Stimulated activated effector memory CD8-positive, alpha-beta T cell treated with anti-CD3 and anti-CD28 coated beads, Interleukin-12 subunit alpha, Interleukin-12 subunit beta, amount 100 ng/mL, for 72 hours (primary cell): ENCODE measurements at regions not wholly inside any gene's neighbourhood (a gene's known extent, or its start where the extent isn't known, plus 50 kb on each side); places are given as distances from the start of the nearest gene placed in this dataset.

Source experiments
- ATAC-seq: fragments of 150-1000 bp; cut with Tn5 transposase; 2 replicates; pipeline ENCODE4 v1.10.0; 2021
- DNase-seq, 2 donors: peaks; one replicate each; pipeline ENCODE4 v3.0.0; 2021 to 2022; ENCODE audit warnings: low spot score in 2 of 2
- H3K27ac Mint-ChIP-seq: one replicate; pipeline ENCODE4 v1.8.0; 2022; ENCODE audit warnings: mild to moderate bottlenecking, mixed read lengths
- H3K36me3 Mint-ChIP-seq: one replicate; pipeline ENCODE4 v1.8.0; 2022; ENCODE audit warnings: mild to moderate bottlenecking, mixed read lengths
- H3K4me1 Mint-ChIP-seq: one replicate; pipeline ENCODE4 v1.8.0; 2022; ENCODE audit warnings: mixed read lengths
- H3K4me3 Mint-ChIP-seq: one replicate; pipeline ENCODE4 v1.8.0; 2022; ENCODE audit warnings: mild to moderate bottlenecking, mixed read lengths
- H3K9me3 Mint-ChIP-seq: one replicate; pipeline ENCODE4 v1.8.0; 2022; ENCODE audit warnings: mixed read lengths

DNA sequence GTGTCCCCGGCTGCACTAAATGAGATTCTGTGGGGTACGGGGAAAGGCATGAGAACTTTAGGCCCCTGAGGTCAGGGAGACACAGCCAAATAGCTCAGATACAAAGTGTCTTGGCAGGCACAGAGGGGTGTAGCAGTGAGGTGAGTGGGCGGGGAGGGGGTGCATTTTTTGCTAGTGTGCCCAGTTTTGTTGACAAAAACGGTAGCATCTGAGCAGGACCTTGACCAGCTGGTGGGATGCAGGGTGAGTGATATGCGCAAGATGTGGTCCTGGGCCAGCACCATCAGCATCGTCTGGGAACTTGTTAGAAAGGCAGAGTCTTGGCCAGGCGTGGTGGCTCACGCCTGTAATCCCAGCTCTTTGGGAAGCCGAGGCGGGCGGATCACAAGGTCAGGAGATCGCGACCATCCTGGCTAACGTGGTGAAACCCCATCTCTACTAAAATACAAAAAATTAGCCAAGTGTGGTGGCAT, 127.3 kb upstream of the LGALSL start:
- ATAC-seq: no peak
- H3K9me3 Mint-ChIP-seq: no peaks in the 10 kb centered on the region
- peaks cover 9% of the 10 kb centered on the region for H3K36me3 Mint-ChIP-seq
- peaks cover 68% of the 10 kb centered on the region for H3K4me1 Mint-ChIP-seq
- DNase-seq: no peak
- H3K4me3 Mint-ChIP-seq: peak overlapping the region; percentile 65
- peak overlapping the region; percentile 96 for H3K27ac Mint-ChIP-seq

DNA sequence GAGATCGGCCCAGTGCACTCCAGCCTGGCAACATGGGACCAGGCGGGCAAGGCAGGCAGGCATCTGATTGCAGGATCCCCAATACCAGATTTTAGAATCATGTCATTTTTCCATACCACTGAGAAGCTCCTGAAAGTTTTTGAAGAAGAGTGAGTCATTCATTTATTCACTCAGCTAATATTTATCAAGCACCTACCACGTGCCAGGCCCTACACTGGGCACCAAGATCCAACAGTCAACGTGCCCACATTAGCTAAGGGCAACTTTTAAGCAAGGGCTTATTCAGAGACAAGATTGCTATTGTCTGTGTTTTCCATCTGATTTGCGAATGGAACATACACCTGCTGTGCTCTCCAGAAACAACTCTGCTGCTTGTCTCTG, 126.8 kb upstream of the LGALSL start:
- peaks cover 66% of the 10 kb centered on the region for H3K4me1 Mint-ChIP-seq
- no peaks in the 10 kb centered on the region for H3K9me3 Mint-ChIP-seq
- peaks cover 9% of the 10 kb centered on the region for H3K36me3 Mint-ChIP-seq
- peak overlapping the region; percentile 74 for H3K27ac Mint-ChIP-seq
- H3K4me3 Mint-ChIP-seq: peak overlapping the region; percentile 48
- ATAC-seq (no peak), DNase-seq (no peak)

DNA sequence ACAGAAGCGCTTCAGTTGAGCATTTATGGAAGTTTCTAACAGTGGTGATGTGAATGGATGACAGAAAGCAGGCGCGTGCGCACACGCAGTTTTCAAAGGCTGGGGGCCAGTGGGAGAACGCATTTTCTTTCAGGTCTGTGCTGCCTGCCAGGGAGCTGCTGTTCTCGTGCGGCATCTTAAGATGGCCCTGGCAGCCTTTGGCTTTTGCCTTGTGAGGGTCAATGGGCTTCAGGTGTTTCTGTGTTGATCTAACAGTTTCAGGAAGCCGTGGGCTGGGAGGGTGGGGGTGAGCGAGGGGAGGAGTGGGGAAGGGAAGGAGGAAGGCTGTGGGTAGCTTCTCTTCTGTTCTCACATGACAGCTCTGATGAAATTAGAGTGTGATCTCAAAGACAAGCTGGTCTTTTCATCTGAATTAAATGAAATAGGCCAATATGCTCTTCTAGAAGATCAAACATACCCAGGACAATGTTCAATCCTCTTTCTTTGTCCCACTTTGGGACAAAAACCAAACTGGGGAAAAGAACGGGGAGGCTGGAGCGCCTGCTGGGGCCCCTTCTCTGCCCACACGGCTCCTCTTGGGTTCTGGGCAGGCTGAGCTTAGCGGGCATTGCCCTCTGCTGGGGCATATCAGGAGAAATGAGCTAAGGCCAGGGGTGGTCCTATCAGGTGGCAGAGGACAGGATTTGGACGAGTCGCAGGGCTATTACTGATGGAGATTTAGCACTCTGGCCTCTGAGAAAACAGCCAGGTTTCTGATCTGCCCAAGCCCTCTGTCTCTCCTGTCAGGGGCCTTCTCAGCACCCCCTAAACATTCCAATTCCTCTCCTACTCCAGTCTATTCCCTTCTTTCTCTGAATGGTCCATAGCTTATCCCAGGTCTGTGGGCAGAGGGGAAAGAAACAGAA, 126.2 kb upstream of the LGALSL start:
- no peaks in the 10 kb centered on the region for H3K9me3 Mint-ChIP-seq
- ATAC-seq (no peak), DNase-seq (no peak)
- peak overlapping the region; percentile 74 for H3K27ac Mint-ChIP-seq
- H3K4me1 Mint-ChIP-seq: peaks cover 62% of the 10 kb centered on the region
- H3K36me3 Mint-ChIP-seq: peaks cover 9% of the 10 kb centered on the region
- peak overlapping the region; percentile 48 for H3K4me3 Mint-ChIP-seq

DNA sequence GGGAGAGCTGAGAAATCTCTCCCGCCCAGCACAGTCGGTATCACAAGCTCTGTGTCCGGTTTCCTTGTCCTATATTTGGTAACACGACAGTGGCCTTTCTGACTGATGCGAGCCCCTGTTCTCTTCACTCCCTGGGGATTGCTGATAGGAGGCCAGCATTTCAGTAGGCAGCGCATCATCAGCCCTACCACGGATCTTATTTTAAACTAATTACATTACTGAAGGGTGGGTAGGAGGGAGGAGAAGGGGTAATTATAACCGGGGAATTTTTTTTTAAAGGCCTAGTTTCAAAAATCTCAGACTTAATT, 125.6 kb upstream of the LGALSL start:
- no peak for DNase-seq
- Mint-ChIP-seq H3K36me3 (peaks cover 9% of the 10 kb centered on the region), H3K4me1 (peaks cover 62% of the 10 kb centered on the region), H3K27ac (peak overlapping the region; percentile 74), H3K9me3 (no peaks in the 10 kb centered on the region), H3K4me3 (no peak overlapping the region)
- ATAC-seq: no peak

DNA sequence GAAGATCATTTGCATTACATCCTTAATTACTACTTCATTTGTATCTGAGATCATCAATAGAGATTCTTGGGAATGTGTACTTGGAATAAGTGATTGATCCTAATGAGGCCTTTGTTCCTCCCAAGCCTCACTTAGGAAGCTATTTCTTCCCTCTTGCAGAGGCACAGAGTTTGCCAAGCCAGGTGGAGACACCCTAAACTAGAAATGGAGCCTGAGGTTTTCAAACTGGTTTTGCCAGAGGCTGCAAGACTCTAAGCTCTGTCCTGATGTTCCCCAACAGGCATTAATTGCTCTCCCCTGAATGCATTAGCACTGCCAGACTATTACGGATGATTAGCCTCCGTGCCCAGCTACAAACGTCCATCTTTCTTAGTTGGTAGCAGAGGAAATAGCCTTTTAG, 125.2 kb upstream of the LGALSL start:
- H3K4me3 Mint-ChIP-seq: no peak overlapping the region
- DNase-seq (no peak), ATAC-seq (no peak)
- H3K27ac Mint-ChIP-seq: peak overlapping the region; percentile 74
- H3K36me3 Mint-ChIP-seq: peaks cover 9% of the 10 kb centered on the region
- peaks cover 62% of the 10 kb centered on the region for H3K4me1 Mint-ChIP-seq
- no peaks in the 10 kb centered on the region for H3K9me3 Mint-ChIP-seq

DNA sequence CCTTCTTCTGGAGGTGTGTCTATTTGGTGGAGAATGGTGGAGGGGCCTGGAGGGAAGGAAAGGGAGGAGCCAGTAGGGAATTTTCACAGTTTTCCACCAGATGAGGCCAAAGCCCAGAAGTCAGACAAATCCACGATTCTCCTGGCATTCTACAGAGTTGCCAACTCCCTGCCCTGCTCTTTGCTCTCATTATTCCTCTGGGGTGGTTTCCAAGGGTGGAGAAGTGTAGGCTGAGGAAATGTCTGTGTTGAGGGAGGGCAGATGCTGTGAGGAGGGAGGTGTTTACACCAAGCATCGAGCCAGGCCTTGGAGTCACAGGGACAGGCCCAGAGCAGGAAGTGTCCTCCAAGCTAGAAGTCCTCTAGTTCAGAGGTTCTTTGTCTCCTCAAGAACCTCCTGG, 124.1 kb upstream of the LGALSL start:
- Mint-ChIP-seq H3K27ac (no peak overlapping the region), H3K4me1 (peaks cover 56% of the 10 kb centered on the region), H3K36me3 (peaks cover 9% of the 10 kb centered on the region), H3K9me3 (no peaks in the 10 kb centered on the region), H3K4me3 (no peak overlapping the region)
- ATAC-seq (no peak), DNase-seq (no peak)

DNA sequence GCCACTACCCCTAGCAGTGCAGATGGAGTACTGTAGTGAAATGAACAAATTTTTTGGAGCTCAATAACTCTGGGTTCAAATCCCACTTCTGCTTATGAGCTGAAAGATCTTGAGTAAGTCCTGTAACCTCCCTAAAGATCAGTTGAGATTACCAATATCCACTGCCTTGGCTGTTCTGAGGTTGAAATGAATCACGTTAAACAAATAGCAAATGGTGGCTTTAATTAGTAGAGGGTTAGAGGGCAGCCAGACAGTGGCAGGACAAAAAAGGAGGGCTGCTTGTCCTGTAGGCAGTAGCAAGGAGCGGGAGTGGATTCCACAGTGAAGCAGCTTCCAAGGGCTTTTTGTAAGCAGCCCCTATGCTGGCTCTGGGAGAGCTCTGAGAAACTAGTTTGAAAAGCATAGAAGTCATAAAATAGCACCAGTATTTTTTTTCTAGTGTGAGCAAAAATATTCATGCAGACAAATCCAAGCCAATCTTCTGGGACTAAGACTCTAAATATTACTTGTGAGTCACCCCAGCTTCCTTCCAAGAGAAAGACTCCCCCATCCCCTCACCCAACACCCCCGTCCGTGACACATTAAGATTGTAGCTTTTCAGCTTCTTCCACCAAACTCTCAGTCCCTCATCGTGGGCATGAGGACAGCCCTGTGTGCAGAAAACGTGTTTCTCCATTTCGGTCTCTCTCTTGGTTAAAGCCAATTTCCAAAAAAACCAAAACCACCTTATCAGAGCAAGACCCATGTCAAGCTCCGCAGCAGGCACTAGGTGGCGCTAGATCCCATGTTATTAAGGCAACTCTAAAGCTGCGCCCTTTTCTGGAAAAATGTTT, 123.5 kb upstream of the LGALSL start:
- no peak for ATAC-seq
- Mint-ChIP-seq H3K36me3 (peaks cover 9% of the 10 kb centered on the region), H3K4me3 (no peak overlapping the region), H3K4me1 (peaks cover 50% of the 10 kb centered on the region), H3K9me3 (no peaks in the 10 kb centered on the region), H3K27ac (no peak overlapping the region)
- DNase-seq: peak; percentile 66 to 81

DNA sequence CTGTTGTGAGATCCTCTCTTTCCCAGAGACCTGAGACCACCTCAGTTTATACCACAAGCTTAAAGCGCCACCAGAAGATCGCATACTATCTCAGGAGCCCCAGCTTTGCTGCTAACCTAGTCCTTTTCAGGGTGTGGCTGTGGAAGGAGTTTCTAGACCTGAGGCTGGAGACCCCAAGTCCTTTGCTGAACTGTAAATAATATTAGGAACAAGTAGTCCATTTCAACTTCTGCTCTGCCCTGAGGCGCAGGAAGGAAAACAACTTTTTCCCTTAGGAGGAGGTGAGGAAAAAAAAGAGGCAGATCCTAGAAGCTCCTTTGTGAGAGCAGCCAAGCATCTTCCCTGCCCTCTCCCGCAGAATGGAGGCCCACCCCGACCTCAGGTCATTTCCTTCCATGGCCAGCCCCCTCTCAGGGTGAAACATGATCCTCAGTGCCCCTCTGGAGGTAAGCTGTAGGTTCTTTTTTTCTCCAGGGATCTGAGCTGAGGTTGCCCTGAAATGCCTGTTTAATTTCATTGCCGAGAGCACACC, 122.8 kb upstream of the LGALSL start:
- H3K4me3 Mint-ChIP-seq: no peak overlapping the region
- H3K36me3 Mint-ChIP-seq: peaks cover 3% of the 10 kb centered on the region
- H3K27ac Mint-ChIP-seq: no peak overlapping the region
- ATAC-seq (no peak), DNase-seq (no peak)
- H3K4me1 Mint-ChIP-seq: peaks cover 43% of the 10 kb centered on the region
- H3K9me3 Mint-ChIP-seq: no peaks in the 10 kb centered on the region

DNA sequence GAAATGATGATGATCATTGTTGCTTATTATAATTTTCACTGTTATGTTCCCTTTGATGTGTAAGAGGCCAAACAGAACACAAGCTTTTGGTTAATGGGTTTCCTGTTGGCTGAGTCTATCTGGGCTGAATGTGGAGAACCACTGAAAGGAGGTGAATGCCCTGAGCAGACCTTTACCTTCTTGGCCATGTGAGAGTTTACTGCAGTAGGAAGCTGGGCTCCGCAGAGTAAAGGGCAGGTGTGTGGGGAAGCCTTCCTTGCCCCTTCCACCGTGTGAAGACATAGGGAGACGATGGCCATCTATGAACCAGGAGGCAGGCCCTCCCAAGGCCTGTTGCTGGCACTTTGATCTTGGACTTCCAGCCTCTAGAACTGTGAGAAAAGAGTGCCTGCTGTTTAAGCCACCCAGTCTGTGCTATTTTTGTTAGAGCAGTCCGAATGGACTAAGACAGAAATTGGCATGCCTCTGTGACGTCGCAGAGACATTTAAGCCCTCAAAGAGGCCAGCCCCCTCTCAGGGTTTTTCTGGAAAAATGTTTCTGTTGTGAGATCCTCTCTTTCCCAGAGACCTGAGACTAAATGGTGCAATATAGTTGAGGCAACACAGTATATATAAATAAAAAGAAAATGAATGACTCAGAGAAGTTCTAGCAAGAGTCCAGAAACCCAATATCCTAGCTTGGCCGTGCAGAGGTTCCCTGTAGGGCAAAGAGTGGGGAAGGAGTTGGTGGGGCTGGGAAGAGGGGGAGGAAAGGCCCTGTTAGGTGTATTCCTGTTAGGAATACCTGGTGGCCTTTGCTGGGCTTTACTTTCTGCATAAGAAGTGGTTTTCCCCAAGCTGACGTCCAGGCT, 121.9 kb upstream of the LGALSL start:
- Mint-ChIP-seq H3K4me3 (no peak overlapping the region), H3K4me1 (peaks cover 34% of the 10 kb centered on the region), H3K27ac (peak overlapping the region; percentile 33), H3K36me3 (no peaks in the 10 kb centered on the region), H3K9me3 (no peaks in the 10 kb centered on the region)
- no peak for ATAC-seq
- DNase-seq: no peak

DNA sequence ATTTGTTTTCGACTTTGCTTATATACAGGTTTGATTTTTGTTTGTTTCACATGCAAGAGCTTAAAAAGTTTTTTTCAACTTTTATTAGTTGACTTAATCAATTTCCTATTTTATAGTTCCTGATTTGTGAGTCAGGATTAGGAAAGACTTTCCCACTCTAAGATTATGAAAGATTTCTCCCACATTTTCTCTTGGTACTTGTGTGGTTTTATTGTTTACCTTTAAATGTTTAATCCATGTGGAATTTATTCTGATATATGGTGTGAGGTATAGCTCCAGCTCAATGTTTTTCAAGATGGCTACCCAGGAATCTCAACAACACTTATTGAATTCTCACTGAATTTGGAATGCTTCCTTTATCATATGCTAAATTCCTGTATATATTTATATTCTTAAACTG, 117.8 kb upstream of the LGALSL start:
- Mint-ChIP-seq H3K4me1 (peaks cover 6% of the 10 kb centered on the region), H3K9me3 (no peaks in the 10 kb centered on the region), H3K27ac (no peak overlapping the region), H3K36me3 (no peaks in the 10 kb centered on the region), H3K4me3 (no peak overlapping the region)
- ATAC-seq (no peak), DNase-seq (no peak)

DNA sequence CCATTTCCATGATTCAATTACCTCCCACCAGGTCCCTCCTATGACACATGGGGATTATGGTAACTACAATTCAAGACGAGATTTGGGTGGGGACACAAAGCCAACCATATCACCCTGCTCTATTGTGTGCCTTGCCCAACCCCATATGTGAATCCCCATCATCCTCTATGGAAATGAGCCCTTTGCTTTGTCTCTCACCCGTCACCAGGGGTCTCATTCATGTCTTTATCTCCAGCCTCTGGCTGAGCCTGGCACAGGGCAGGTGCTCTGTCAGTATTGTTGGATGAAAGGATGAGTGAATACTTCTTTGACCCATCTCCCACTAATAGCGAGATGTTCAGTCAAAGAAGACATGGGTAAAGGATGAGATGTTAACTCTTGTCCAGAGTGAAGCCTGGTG, 116.6 kb upstream of the LGALSL start:
- Mint-ChIP-seq H3K36me3 (no peaks in the 10 kb centered on the region), H3K9me3 (no peaks in the 10 kb centered on the region), H3K4me1 (peaks cover 6% of the 10 kb centered on the region), H3K4me3 (no peak overlapping the region), H3K27ac (no peak overlapping the region)
- ATAC-seq (no peak), DNase-seq (no peak)

DNA sequence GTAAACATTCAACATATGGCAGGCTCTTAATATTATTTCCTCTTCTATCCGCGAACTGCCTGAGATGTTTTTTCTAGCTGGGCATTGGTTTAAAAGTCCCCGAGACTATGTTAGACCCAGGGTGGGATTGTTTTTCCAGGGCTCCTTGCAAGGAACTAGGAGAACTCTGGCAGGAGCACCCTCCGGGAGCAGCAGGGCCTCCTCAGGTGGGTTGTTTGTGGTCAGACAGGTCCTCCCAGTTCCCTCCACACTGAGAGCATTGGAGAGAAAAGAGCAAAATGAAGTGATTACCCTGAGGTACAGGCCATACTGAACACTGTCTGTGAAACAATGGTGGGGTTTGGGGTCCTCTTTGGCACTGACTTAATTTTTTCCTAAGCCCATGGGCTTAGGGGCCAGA, 115.9 kb upstream of the LGALSL start:
- H3K4me3 Mint-ChIP-seq: no peak overlapping the region
- no peak overlapping the region for H3K27ac Mint-ChIP-seq
- H3K9me3 Mint-ChIP-seq: no peaks in the 10 kb centered on the region
- ATAC-seq (no peak), DNase-seq (no peak)
- H3K36me3 Mint-ChIP-seq: no peaks in the 10 kb centered on the region
- peaks cover 6% of the 10 kb centered on the region for H3K4me1 Mint-ChIP-seq

DNA sequence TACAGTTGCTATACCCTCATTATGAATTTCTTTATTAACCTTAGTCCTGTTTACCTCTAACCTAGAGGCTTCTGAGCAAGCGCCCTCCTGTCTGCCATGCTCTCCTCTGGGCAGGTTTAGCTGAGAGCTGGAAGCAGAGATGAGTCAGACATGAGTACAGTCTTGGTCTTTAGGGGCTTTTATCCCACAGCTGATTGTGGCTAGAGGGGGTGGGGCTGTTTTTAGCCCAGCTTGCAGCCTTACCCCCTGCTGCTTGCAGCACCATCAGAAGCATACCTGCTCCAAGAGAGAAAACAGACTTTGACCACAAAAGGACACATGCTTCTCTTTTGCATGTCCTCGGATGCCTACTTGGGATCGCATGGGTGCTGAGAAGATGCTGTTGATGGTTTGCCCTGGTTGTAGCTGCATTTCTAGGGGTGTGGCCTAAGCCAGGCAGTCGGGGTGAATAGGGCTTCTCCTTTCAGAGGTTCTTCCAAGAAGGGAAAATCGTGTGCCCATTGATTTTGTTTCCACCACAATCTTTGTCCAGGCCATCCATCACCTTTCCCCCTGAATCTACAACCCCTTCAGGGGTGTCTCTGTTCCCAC, 115.0 kb upstream of the LGALSL start:
- H3K27ac Mint-ChIP-seq: no peak overlapping the region
- no peak overlapping the region for H3K4me3 Mint-ChIP-seq
- H3K36me3 Mint-ChIP-seq: no peaks in the 10 kb centered on the region
- ATAC-seq: peak; percentile 85
- H3K4me1 Mint-ChIP-seq: peaks cover 6% of the 10 kb centered on the region
- no peaks in the 10 kb centered on the region for H3K9me3 Mint-ChIP-seq
- DNase-seq: peak in 1 of 2 donors; percentile 62

DNA sequence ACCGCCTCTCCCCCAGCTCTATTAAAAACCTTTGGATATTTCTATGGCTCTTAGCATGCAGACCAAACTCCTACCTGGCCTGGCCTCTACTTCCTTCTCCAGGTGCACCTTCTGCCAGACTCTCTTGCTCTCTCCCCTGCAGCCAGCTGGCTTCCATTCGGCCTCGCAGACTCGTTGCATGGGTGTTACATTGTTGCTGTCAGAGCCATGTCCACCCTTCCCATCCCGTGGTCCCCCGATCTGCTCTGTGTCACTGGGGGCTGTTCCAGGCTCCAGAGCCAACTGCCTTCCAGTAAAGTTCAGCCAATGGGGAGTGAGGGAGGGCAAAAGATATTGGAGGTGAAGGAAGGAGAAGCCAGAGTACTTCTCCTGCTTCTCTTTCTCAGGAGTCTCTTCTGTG, 112.5 kb upstream of the LGALSL start:
- H3K27ac Mint-ChIP-seq: no peak overlapping the region
- H3K9me3 Mint-ChIP-seq: no peaks in the 10 kb centered on the region
- DNase-seq: no peak
- no peak for ATAC-seq
- H3K4me1 Mint-ChIP-seq: peaks cover 6% of the 10 kb centered on the region
- H3K4me3 Mint-ChIP-seq: no peak overlapping the region
- no peaks in the 10 kb centered on the region for H3K36me3 Mint-ChIP-seq
